ENCODE measurements at regions not wholly inside any gene's neighbourhood (a gene's known extent, or its start where the extent isn't known, plus 50 kb on each side); places are given as distances from the start of the nearest gene placed in this dataset.

DNA sequence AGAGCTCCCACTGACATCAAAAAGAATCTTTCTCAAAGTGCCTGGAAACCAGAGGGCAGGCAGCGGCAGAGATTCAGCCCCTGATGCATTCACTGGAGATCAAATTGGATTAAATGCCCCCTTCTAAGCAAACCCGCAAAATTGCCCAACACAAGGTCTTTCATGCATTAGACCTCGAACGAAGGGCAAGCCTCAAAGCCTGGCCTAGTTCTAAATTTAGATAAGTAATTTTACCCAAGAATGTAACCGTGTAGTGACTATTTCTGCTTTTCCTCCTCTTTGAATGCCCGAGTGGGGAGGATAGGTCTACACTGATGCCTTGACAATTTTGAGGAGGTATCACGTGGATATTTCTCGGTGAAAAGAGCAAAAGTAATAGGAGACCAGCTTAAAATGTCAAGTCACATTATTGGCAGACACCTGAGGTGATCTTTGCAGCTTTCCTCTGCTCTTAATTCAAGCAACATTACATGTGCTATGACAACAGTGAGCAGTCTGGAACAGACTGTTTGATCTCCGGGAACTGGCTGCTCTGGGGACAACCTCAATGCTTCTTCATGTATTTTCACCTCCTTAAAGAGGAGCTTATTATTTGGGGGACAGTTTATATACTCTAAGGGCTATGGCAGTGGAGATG, 1263.5 kb upstream of the AUTS2 start:
- H3K4me2 ChIP-seq (ENCODE audit: low read length): no peak overlapping the region
- H3K79me2 ChIP-seq (ENCODE audit: low read length): no peaks in the 10 kb centered on the region
- no peaks in the 10 kb centered on the region for H3K9me3 ChIP-seq (ENCODE audit: insufficient read depth, low read length)
- no peaks in the 10 kb centered on the region for H4K20me1 ChIP-seq (ENCODE audit: insufficient read depth, low read length)
- no peak overlapping the region for H3K9ac ChIP-seq (ENCODE audit: low read length)
- H2AFZ ChIP-seq (ENCODE audit: low read depth, low read length): no peak overlapping the region
- no peaks in the 10 kb centered on the region for H3K36me3 ChIP-seq (replicated peaks; ENCODE audit: low read depth, low read length)
- no peak overlapping the region for H3K27ac ChIP-seq (ENCODE audit: low read length)
- no peaks in the 10 kb centered on the region for H3K27me3 ChIP-seq (ENCODE audit: low read depth, low read length)
- TF ChIP-seq EZH2phosphoT487 (IDR thresholded peaks at IDR 0.05; ENCODE audit: low read depth) (no peak), CTCF (IDR thresholded peaks at IDR 0.05; ENCODE audit: low read depth, low read length) (no peak)
- no peaks in the 10 kb centered on the region for H3K4me1 ChIP-seq (ENCODE audit: low read length)
- H3K4me3 ChIP-seq (ENCODE audit: low read length): no peak overlapping the region

- Histone ChIP-seq H3K4me2 (ENCODE audit: low read length) (no peak overlapping the region), H3K27me3 (ENCODE audit: low read depth, low read length) (no peaks in the 10 kb centered on the region)
- no peak for TF ChIP-seq EZH2phosphoT487 (IDR thresholded peaks at IDR 0.05; ENCODE audit: low read depth)
- TF ChIP-seq CTCF (IDR thresholded peaks at IDR 0.05; ENCODE audit: low read depth, low read length): no peak
Measured at GRCh38 chr7:68336594-68336993, 1261.7 kb upstream of the AUTS2 start.

GRCh38 chr7:68348401-68348800, 1249.9 kb upstream of the AUTS2 start:
- Histone ChIP-seq H3K4me1 (ENCODE audit: low read length) (no peaks in the 10 kb centered on the region), H2AFZ (ENCODE audit: low read depth, low read length) (no peak overlapping the region), H3K79me2 (ENCODE audit: low read length) (no peaks in the 10 kb centered on the region), H3K4me2 (ENCODE audit: low read length) (no peak overlapping the region), H3K36me3 (replicated peaks; ENCODE audit: low read depth, low read length) (no peaks in the 10 kb centered on the region), H3K27me3 (ENCODE audit: low read depth, low read length) (no peaks in the 10 kb centered on the region), H3K9me3 (ENCODE audit: insufficient read depth, low read length) (no peaks in the 10 kb centered on the region; the same call in 1 of the 2 replicates), H3K9ac (ENCODE audit: low read length) (no peak overlapping the region), H4K20me1 (ENCODE audit: insufficient read depth, low read length) (no peaks in the 10 kb centered on the region), H3K4me3 (ENCODE audit: low read length) (no peak overlapping the region), H3K27ac (ENCODE audit: low read length) (no peak overlapping the region)
- TF ChIP-seq EZH2phosphoT487 (IDR thresholded peaks at IDR 0.05; ENCODE audit: low read depth): no peak
- no peak for TF ChIP-seq CTCF (IDR thresholded peaks at IDR 0.05; ENCODE audit: low read depth, low read length)

More at GRCh38 chr7:68336594-68336993, 1261.7 kb upstream of the AUTS2 start:
- no peak overlapping the region for H2AFZ ChIP-seq (ENCODE audit: low read depth, low read length)
- no peaks in the 10 kb centered on the region for H3K4me1 ChIP-seq (ENCODE audit: low read length)
- H4K20me1 ChIP-seq (ENCODE audit: insufficient read depth, low read length): no peaks in the 10 kb centered on the region
- no peaks in the 10 kb centered on the region for H3K36me3 ChIP-seq (replicated peaks; ENCODE audit: low read depth, low read length)
- no peak overlapping the region for H3K4me3 ChIP-seq (ENCODE audit: low read length)
- H3K27ac ChIP-seq (ENCODE audit: low read length): no peak overlapping the region
- no peaks in the 10 kb centered on the region for H3K79me2 ChIP-seq (ENCODE audit: low read length)
- no peak overlapping the region for H3K9ac ChIP-seq (ENCODE audit: low read length)
- no peaks in the 10 kb centered on the region for H3K9me3 ChIP-seq (ENCODE audit: insufficient read depth, low read length)

- TF ChIP-seq CTCF (IDR thresholded peaks at IDR 0.05; ENCODE audit: low read depth, low read length) (no peak), EZH2phosphoT487 (IDR thresholded peaks at IDR 0.05; ENCODE audit: low read depth) (no peak)
- no peak overlapping the region for H3K4me3 ChIP-seq (ENCODE audit: low read length)
- H3K9ac ChIP-seq (ENCODE audit: low read length): no peak overlapping the region
- H3K36me3 ChIP-seq (replicated peaks; ENCODE audit: low read depth, low read length): no peaks in the 10 kb centered on the region
- no peak overlapping the region for H3K27ac ChIP-seq (ENCODE audit: low read length)
- no peaks in the 10 kb centered on the region for H3K4me1 ChIP-seq (ENCODE audit: low read length)
- H3K27me3 ChIP-seq (ENCODE audit: low read depth, low read length): no peaks in the 10 kb centered on the region
- no peaks in the 10 kb centered on the region for H3K9me3 ChIP-seq (ENCODE audit: insufficient read depth, low read length)
- no peak overlapping the region for H3K4me2 ChIP-seq (ENCODE audit: low read length)
- H2AFZ ChIP-seq (ENCODE audit: low read depth, low read length): no peak overlapping the region
- H3K79me2 ChIP-seq (ENCODE audit: low read length): no peaks in the 10 kb centered on the region
- no peaks in the 10 kb centered on the region for H4K20me1 ChIP-seq (ENCODE audit: insufficient read depth, low read length)
Measured at GRCh38 chr7:68362745-68363518, 1235.3 kb upstream of the AUTS2 start.

Data from OCI-LY3 (cell line).